NCI-H446 (cell line): ENCODE measurements at regions not wholly inside any gene's neighbourhood (a gene's known extent, or its start where the extent isn't known, plus 50 kb on each side); places are given as distances from the start of the nearest gene placed in this dataset.
A peak's percentile ranks its signal among the peaks of the same experiment; 100 is the strongest.

ENCODE experiments used
- DNase-seq, 2 experiments: peaks; one replicate each; lab custom pipeline; 2025; lab: John Stamatoyannopoulos, UW

- no peak for DNase-seq
Observed at GRCh38 chr10:44618910-44619309, 234.0 kb upstream of the CXCL12 start.

GRCh38 chr10:44619521-44619920 is 234.6 kb upstream of the CXCL12 start:
- no peak for DNase-seq

GRCh38 chr10:44619975-44620374 is 235.1 kb upstream of the CXCL12 start:
- DNase-seq = no peak

GRCh38 chr10:44627591-44628354 is 242.9 kb upstream of the CXCL12 start:
- DNase-seq = no peak

- DNase-seq = no peak
Observed at GRCh38 chr10:44628921-44629320, 244.0 kb upstream of the CXCL12 start.

GRCh38 chr10:44635176-44635575 is 250.3 kb upstream of the CXCL12 start:
- no peak for DNase-seq

- DNase-seq = no peak
Observed at GRCh38 chr10:44636625-44637024, 251.7 kb upstream of the CXCL12 start.

- no peak for DNase-seq
Observed at GRCh38 chr10:44640429-44640828, 255.5 kb upstream of the CXCL12 start.

GRCh38 chr10:44647473-44647872 is 262.6 kb upstream of the CXCL12 start:
- no peak for DNase-seq

- DNase-seq = peak; percentile 76 to 94
Observed at GRCh38 chr10:44647877-44648542, 263.1 kb upstream of the CXCL12 start.

GRCh38 chr10:44650691-44651661 is 260.2 kb upstream of the TMEM72 start:
- DNase-seq = peak; percentile 60 to 84

- peak; percentile 70 to 87 for DNase-seq
Observed at GRCh38 chr10:44651834-44652233, 259.3 kb upstream of the TMEM72 start.

GRCh38 chr10:44659320-44659719 is 251.8 kb upstream of the TMEM72 start:
- DNase-seq = no peak

- DNase-seq = no peak
Observed at GRCh38 chr10:44660271-44660670, 250.9 kb upstream of the TMEM72 start.

- no peak for DNase-seq
Observed at GRCh38 chr10:44662051-44662450, 249.1 kb upstream of the TMEM72 start.

GRCh38 chr10:44668336-44668735 is 242.8 kb upstream of the TMEM72 start:
- DNase-seq = no peak

- no peak for DNase-seq
Observed at GRCh38 chr10:44671319-44671718, 239.8 kb upstream of the TMEM72 start.

- no peak for DNase-seq
Observed at GRCh38 chr10:44673245-44673983, 237.7 kb upstream of the TMEM72 start.

GRCh38 chr10:44674536-44675386 is 236.4 kb upstream of the TMEM72 start:
- no peak for DNase-seq

- DNase-seq = no peak
Observed at GRCh38 chr10:44675387-44675874, 235.7 kb upstream of the TMEM72 start.

- no peak for DNase-seq
Observed at GRCh38 chr10:44680764-44681163, 230.4 kb upstream of the TMEM72 start.
